ENCODE measurements at regions not wholly inside any gene's neighbourhood (a gene's known extent, or its start where the extent isn't known, plus 50 kb on each side); places are given as distances from the start of the nearest gene placed in this dataset.
"Not testable (repeated sequence)": the region's sequence is repeated elsewhere in the genome, so short reads cannot be mapped to it uniquely, and the experiment has no call there.

DNA sequence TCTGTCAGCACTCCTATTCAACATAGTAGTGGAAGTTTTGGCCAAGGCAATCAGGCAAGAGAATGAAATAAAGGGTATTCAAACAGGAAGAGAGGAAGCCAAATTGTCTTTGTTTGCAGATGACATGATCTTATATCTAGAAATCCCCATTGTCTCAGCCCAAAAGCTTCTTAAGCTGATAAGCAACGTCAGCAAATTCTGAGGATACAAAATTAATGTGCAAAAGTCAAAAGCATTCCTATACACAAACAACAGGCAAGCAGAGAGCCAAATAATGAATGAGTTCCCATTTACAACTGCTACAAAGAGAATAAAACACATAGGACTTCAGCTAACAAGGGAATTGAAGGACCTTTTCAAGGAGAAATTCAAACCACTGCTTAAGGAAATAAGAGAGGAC is 280.4 kb upstream of the LUZP2 start:
- TF ChIP-seq, protein P1, sequence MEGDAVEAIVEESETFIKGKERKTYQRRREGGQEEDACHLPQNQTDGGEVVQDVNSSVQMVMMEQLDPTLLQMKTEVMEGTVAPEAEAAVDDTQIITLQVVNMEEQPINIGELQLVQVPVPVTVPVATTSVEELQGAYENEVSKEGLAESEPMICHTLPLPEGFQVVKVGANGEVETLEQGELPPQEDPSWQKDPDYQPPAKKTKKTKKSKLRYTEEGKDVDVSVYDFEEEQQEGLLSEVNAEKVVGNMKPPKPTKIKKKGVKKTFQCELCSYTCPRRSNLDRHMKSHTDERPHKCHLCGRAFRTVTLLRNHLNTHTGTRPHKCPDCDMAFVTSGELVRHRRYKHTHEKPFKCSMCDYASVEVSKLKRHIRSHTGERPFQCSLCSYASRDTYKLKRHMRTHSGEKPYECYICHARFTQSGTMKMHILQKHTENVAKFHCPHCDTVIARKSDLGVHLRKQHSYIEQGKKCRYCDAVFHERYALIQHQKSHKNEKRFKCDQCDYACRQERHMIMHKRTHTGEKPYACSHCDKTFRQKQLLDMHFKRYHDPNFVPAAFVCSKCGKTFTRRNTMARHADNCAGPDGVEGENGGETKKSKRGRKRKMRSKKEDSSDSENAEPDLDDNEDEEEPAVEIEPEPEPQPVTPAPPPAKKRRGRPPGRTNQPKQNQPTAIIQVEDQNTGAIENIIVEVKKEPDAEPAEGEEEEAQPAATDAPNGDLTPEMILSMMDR (IDR thresholded peaks at IDR 0.05; ENCODE audit: low read depth, low read length), result no peak
- no peak overlapping the region for H3K4me3 ChIP-seq (replicated peaks in 1 of 2; ENCODE audit: low read depth in 2 of 2, low read length in 2 of 2)
- DNase-seq (ENCODE audit: low read depth in 2 of 2), result no peak

DNA sequence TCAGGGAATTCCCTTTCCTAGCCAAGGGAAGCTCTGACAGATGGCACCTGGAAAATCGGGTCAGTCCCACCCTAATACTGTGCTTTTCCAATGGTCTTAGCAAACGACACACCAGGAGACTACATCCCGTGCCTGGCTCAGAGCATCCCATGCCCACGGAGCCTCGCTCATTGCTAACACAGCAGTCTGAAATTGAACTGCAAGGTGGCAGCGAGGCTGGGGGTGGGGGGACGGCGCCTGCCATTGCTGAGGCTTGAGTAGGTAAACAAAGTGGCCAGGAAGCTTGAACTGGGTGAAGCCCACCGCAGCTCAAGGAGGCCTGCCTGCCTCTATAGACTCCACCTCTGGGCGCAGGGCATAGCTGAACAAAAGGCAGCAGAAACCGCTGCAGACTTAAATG is 279.5 kb upstream of the LUZP2 start:
- not testable (repeated sequence) for DNase-seq (ENCODE audit: low read depth in 2 of 2); H3K4me3 ChIP-seq (replicated peaks in 1 of 2; ENCODE audit: low read depth in 2 of 2, low read length in 2 of 2)

DNA sequence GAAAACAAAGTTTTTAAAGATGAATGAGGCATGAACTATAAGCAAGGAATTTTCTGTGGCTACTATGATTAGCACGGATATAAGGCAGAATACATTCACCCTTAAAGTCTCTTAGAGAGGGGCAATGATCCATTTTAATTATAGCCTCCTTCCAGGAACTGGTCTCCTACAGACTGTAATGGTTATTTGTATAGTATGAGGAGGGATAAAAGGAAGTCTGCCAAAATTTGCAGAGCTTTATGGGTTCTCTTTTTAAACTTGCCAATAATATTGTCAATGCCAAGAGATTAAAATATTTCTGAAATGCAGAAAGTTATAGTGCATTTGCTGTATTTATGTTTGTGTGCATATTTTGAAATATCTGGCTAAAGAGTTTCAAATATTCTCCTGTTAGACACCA is 271.4 kb upstream of the LUZP2 start:
- TF ChIP-seq, protein P1 (IDR thresholded peaks at IDR 0.05; ENCODE audit: low read depth, low read length), result no peak
- no peak for DNase-seq (ENCODE audit: low read depth in 2 of 2)
- no peak overlapping the region for H3K4me3 ChIP-seq (replicated peaks in 1 of 2; ENCODE audit: low read depth in 2 of 2, low read length in 2 of 2)

DNA sequence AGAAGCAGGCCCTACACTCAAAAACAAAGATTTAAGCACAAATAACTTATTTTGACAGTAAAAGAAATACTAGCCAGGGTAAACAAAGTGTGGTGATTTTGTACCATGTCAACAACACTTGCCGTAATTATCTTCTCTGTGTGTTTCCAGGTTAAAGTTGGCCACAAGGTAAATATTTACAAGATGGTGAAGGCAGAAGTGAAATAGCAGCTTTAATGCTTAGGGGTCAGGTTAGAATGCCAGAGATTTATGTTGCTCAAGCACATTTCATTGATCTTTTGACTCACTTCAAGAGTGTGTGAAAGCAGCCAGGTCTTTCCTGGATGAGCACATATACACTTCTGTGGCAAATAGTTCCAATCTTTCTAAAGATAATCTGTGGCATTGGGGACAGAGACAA is 270.2 kb upstream of the LUZP2 start:
- no peak for DNase-seq (ENCODE audit: low read depth in 2 of 2)
- H3K4me3 ChIP-seq (replicated peaks in 1 of 2; ENCODE audit: low read depth in 2 of 2, low read length in 2 of 2), result no peak overlapping the region
- TF ChIP-seq, protein P1 (IDR thresholded peaks at IDR 0.05; ENCODE audit: low read depth, low read length), result no peak

DNA sequence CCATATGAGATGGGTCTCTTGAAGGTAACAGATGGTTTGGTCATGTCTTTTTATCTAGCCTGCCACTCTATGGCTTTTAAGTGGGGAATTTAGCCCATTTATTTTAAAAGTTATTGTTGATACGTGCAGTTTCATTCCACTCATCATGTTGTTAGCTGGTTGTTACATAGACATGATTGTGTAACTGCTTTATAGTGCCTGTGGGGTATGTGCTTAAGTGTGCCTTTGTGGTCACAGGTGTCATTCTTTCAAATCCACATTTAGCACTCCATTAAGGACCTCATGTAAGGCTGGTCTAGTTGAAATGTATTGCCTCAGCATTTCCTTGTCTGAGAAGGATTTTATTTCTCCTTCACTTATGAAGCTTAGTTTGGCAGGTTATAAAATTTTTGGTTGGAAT is 263.8 kb upstream of the LUZP2 start:
- H3K4me3 ChIP-seq (replicated peaks in 1 of 2; ENCODE audit: low read depth in 2 of 2, low read length in 2 of 2), result no peak overlapping the region
- TF ChIP-seq, protein P1 (IDR thresholded peaks at IDR 0.05; ENCODE audit: low read depth, low read length), result no peak
- DNase-seq (ENCODE audit: low read depth in 2 of 2), result no peak

DNA sequence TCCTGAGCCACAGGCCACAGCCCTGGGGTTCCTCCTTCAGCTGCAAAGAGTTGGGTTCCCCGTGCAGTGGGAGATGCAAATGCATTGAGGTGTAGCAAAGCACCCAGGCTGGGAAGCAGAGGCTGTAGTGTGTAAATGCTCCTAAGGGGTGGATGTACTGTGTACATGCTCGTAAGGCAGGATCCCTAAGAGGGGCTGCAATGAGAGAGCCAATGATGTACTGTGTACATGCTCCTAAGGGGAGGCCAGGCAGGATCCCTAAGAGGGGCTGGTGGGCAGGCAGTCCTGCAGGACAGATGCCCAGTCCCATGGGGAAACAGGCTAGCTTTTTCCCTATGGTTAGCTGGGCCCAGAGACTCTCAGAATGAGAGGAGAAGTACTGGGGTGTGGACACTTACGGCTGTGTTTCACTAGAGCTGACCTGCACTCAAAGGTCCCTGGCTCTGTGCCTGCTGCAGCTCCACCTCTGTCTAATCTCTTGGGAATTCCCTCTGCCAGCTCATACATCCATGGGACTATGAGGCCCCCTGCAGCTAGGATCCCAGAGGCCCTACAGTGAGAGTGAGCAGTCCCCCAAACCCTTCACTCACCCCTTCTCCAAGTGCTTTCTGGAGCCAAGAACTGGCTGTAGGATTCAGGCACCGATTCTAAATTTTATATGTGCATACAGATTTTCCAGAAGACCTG is 261.9 kb upstream of the LUZP2 start:
- no peak overlapping the region for H3K4me3 ChIP-seq (replicated peaks in 1 of 2; ENCODE audit: low read depth in 2 of 2, low read length in 2 of 2)
- TF ChIP-seq, protein P1 (IDR thresholded peaks at IDR 0.05; ENCODE audit: low read depth, low read length), result no peak
- peak; percentile 13 to 21 for DNase-seq (ENCODE audit: low read depth in 2 of 2)

DNA sequence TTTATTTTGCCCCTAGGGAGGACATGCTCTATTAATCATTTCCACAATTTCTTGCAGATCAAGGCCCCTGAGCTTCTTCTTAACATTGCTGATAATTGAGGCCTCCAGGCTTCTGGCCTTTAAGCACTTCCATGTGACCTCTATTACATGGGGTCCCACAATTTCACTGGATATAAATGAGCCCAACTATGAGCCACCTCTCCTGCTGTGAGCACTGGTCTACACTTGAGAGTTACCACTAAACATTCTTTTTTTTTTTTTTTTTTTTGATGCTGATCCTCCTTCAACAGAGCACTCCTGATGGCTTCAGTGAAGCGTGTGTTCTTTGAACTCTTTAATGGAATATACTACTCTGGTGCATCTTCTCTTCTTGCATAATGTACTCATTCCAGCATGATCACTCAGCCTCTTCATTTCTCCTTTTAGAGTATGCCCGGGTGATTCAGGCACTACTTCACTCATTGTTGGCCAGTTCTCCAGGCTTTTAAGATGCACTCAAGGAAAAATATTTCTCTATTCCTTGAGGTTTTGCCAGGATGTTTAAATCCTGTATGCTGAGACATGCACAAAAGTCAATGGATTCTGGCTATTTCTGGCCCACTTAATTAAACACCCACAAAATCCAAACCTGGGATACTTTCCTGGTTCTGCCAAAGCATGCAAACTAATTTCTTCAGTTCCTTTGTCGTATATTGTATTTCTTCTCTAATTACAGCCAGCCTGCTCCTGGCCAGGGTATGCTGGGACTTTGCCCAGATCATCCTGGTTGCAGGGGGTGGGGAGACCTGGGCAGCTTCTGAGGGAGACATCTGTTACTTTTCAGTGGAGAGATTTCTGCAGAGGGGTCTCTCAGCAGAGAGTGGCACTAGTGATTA is 257.8 kb upstream of the LUZP2 start:
- TF ChIP-seq, protein P1 (IDR thresholded peaks at IDR 0.05; ENCODE audit: low read depth, low read length), result no peak
- no peak overlapping the region for H3K4me3 ChIP-seq (replicated peaks in 1 of 2; ENCODE audit: low read depth in 2 of 2, low read length in 2 of 2)
- peak; percentile 37 to 41 for DNase-seq (ENCODE audit: low read depth in 2 of 2)

Measured in cardiac fibroblast (primary cell).